Suppressor macrophage treated with lipopolysaccharide for 4 hours (primary cell): ENCODE measurements at regions not wholly inside any gene's neighbourhood (a gene's known extent, or its start where the extent isn't known, plus 50 kb on each side); places are given as distances from the start of the nearest gene placed in this dataset.

Experiments used
- DNase-seq: peaks from one replicate; pipeline ENCODE4 v3.0.0-alpha.2; 2020

DNA sequence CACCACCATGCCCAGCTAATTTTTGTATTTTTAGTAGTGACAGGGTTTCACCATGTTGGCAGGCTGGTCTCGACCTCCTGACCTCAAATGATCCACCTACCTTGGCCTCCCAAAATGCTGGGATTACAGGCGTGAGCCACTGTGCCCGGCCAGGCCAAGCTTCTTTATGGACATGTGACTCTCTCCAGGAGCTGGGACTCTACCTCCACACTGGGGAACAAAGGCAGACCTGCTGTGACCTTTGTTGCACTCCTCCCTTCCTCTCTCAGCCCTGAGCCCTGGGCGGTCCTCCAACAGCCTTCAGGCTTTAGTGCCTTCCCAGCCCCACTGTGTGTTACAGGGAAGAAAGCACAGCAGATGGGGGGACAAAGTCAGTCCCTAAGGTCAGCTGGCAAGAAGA, 55.0 kb upstream of the DUSP5 start:
- DNase-seq = no peak

GRCh38 chr10:110443239-110444003, 54.3 kb upstream of the DUSP5 start:
- no peak for DNase-seq

GRCh38 chr10:110444004-110444337, 53.7 kb upstream of the DUSP5 start:
- no peak for DNase-seq

DNA sequence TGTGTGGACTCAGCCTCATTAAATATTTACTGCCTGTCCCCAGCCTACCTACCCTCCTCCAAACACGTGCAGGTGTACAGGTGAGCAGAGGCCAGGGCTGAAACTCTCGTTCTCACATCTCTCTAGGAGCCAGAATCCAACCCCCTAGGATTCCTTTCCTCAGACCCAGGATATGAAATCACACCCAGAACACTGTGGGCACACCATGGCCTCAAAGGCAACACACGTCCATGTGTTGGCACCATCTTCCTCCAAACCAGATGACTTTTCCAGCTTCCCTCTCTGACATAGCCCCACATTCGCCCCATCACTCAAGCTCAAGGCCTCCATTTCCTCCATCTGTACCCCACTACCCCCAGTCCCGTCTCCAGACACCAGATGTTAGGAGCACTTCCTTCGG, 51.8 kb upstream of the DUSP5 start:
- DNase-seq = no peak

DNA sequence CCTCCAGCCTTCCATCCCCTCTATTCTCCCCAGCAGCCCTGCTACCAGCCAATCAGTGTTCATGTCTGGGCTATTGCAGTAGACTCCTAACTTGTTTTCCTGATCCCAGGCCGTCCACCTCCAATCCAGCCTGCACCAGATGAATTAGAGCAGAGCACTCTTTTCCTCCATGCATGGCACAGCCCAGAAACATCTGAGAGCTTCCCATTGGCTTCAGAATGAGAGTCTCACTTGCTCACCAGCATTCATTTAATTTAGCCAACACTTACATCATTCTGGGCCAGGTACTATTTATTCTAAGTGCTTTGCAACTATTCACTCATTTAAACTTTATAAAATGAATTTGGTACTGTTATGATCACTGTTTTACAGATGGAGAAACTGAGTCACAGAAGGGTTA, 51.4 kb upstream of the DUSP5 start:
- DNase-seq = no peak

- peak; percentile 59 for DNase-seq
Observed at GRCh38 chr10:110446954-110447608, 50.6 kb upstream of the DUSP5 start.

GRCh38 chr10:110447886-110448285, 49.8 kb upstream of the DUSP5 start:
- DNase-seq = no peak
